H1 (cell line): ENCODE measurements at regions not wholly inside any gene's neighbourhood (a gene's known extent, or its start where the extent isn't known, plus 50 kb on each side); places are given as distances from the start of the nearest gene placed in this dataset.

Experiments used
- BCL11A ChIP-seq, 2 experiments: IDR thresholded peaks; one replicate each; pipeline ENCODE4 v1.6.1; 2011; ENCODE audit warnings: low read depth in 2 of 2, low read length in 2 of 2, mild to moderate bottlenecking in 2 of 2
- BRCA1 ChIP-seq: IDR thresholded peaks from 2 replicates; pipeline ENCODE4 v1.6.1; 2012; ENCODE audit warnings: low read depth, low read length, improper control_type of control experiment
- CBX8 ChIP-seq: fragments of 300-800, 300-1000 bp; sonication (generic); IDR thresholded peaks from 2 replicates; pipeline ENCODE4 v1.7.1; 2016; ENCODE audit warnings: low read depth, low read length, borderline replicate concordance
- HDAC2 ChIP-seq, 2 experiments: fragments of 300-600 bp in 1 of 2; sonication (generic) in 1 of 2; IDR thresholded peaks; 2 replicates each; pipeline ENCODE4 v1.6.1; 2011 to 2012; ENCODE audit warnings: low read depth in 2 of 2, low read length in 2 of 2, mild to moderate bottlenecking in 2 of 2, moderate library complexity in 2 of 2, borderline replicate concordance in 1 of 2, inconsistent platforms in 1 of 2
- JUN ChIP-seq: IDR thresholded peaks from 2 replicates; pipeline ENCODE4 v1.6.1; 2011; ENCODE audit warnings: low read depth, mild to moderate bottlenecking, improper control_type of control experiment, low read length
- JUND ChIP-seq: IDR thresholded peaks from 2 replicates; pipeline ENCODE4 v1.6.1; 2011; ENCODE audit warnings: mild to moderate bottlenecking, improper control_type of control experiment, low read length
- MAX ChIP-seq: IDR thresholded peaks from 2 replicates; pipeline ENCODE4 v1.6.1; 2012; ENCODE audit warnings: inconsistent platforms
- POLR2A ChIP-seq, 2 experiments: IDR thresholded peaks; 1 replicate in 1 of 2; 2 replicates in 1 of 2; pipeline ENCODE4 v1.6.1; 2011; ENCODE audit warnings: low read depth in 2 of 2, low read length in 2 of 2, mild to moderate bottlenecking in 2 of 2; ENCODE audit errors: control extremely low read depth in 1 of 2
- POLR2AphosphoS5 ChIP-seq: IDR thresholded peaks from 2 replicates; pipeline ENCODE4 v1.6.1; 2011; ENCODE audit warnings: low read depth, low read length
- RFX5 ChIP-seq: IDR thresholded peaks from 2 replicates; pipeline ENCODE4 v1.6.1; 2011; ENCODE audit warnings: low read depth, low read length, improper control_type of control experiment, borderline replicate concordance
- RNF2 ChIP-seq: fragments of 200-900, 300-1000 bp; sonication (generic); IDR thresholded peaks from 2 replicates; pipeline ENCODE4 v1.7.1; 2016; ENCODE audit warnings: borderline replicate concordance, low read depth, mild to moderate bottlenecking, antibody characterized with exemption, low read length; ENCODE audit not compliant: poor library complexity, severe bottlenecking; ENCODE audit errors: missing control alignments
- TAF1 ChIP-seq: IDR thresholded peaks from 2 replicates; pipeline ENCODE4 v1.6.1; 2011; ENCODE audit warnings: mild to moderate bottlenecking, low read depth, low read length
- ZNF274 ChIP-seq: IDR thresholded peaks from 2 replicates; pipeline ENCODE4 v1.7.0; 2012; ENCODE audit warnings: low read length, borderline replicate concordance; ENCODE audit errors: extremely low read depth
- TF ChIP-seq, protein P1 (sequence below), 3 experiments: IDR thresholded peaks; 1 replicate in 2 of 3; 2 replicates in 1 of 3; pipeline versions ENCODE4 v1.5.1 to v1.6.1; 2011; ENCODE audit warnings: low read length in 3 of 3, mild to moderate bottlenecking in 3 of 3, inconsistent platforms in 2 of 3, low read depth in 1 of 3, moderate library complexity in 1 of 3; ENCODE audit not compliant: insufficient read depth in 1 of 3; ENCODE audit errors: control extremely low read depth in 1 of 3

GRCh38 chr9:22189471-22189870 lies 180.4 kb upstream of the CDKN2B start:
- no peak for TF ChIP-seq POLR2AphosphoS5
- TF ChIP-seq BRCA1 = no peak
- TF ChIP-seq, protein P1, sequence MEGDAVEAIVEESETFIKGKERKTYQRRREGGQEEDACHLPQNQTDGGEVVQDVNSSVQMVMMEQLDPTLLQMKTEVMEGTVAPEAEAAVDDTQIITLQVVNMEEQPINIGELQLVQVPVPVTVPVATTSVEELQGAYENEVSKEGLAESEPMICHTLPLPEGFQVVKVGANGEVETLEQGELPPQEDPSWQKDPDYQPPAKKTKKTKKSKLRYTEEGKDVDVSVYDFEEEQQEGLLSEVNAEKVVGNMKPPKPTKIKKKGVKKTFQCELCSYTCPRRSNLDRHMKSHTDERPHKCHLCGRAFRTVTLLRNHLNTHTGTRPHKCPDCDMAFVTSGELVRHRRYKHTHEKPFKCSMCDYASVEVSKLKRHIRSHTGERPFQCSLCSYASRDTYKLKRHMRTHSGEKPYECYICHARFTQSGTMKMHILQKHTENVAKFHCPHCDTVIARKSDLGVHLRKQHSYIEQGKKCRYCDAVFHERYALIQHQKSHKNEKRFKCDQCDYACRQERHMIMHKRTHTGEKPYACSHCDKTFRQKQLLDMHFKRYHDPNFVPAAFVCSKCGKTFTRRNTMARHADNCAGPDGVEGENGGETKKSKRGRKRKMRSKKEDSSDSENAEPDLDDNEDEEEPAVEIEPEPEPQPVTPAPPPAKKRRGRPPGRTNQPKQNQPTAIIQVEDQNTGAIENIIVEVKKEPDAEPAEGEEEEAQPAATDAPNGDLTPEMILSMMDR (IDR thresholded peaks at IDR 0.05; ENCODE audit: control extremely low read depth in 1 of 3, insufficient read depth in 1 of 3, low read depth in 1 of 3, low read length in 3 of 3) = no peak
- TF ChIP-seq POLR2A (IDR thresholded peaks at IDR 0.05; ENCODE audit: control extremely low read depth in 1 of 2, low read depth in 2 of 2, low read length in 2 of 2) = no peak
- no peak for TF ChIP-seq RNF2
- TF ChIP-seq MAX = no peak
- no peak for TF ChIP-seq CBX8
- no peak for TF ChIP-seq TAF1
- TF ChIP-seq HDAC2 (IDR thresholded peaks at IDR 0.05; ENCODE audit: borderline replicate concordance in 1 of 2, low read depth in 2 of 2, low read length in 2 of 2) = no peak
- no peak for TF ChIP-seq JUN
- no peak for TF ChIP-seq BCL11A (IDR thresholded peaks at IDR 0.05; ENCODE audit: low read depth in 2 of 2, low read length in 2 of 2)
- TF ChIP-seq RFX5 = no peak
- TF ChIP-seq JUND = no peak
- TF ChIP-seq ZNF274 = no peak
